ENCODE measurements at regions not wholly inside any gene's neighbourhood (a gene's known extent, or its start where the extent isn't known, plus 50 kb on each side); places are given as distances from the start of the nearest gene placed in this dataset.

DNA sequence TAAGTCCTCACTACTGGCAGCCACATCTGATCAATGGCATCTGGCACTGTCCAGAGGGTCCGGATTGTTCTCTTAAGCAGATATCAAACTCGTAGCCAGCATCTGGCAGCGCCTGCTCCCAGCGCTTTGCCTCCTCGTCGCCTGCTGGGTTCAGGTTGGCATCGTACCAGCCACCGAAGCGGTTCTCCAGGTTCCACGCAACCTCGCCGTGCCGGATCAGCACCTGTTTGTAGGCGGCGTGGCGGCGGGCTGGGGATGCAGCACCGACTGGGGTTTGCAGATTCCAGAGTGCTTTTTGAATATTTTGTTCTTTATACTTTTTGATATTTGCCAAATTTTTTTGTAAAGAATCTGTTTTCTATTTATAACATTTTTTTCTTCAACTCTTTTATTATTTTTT is 111.6 kb downstream of the NR2F2 start:
- TF ChIP-seq, protein P1, sequence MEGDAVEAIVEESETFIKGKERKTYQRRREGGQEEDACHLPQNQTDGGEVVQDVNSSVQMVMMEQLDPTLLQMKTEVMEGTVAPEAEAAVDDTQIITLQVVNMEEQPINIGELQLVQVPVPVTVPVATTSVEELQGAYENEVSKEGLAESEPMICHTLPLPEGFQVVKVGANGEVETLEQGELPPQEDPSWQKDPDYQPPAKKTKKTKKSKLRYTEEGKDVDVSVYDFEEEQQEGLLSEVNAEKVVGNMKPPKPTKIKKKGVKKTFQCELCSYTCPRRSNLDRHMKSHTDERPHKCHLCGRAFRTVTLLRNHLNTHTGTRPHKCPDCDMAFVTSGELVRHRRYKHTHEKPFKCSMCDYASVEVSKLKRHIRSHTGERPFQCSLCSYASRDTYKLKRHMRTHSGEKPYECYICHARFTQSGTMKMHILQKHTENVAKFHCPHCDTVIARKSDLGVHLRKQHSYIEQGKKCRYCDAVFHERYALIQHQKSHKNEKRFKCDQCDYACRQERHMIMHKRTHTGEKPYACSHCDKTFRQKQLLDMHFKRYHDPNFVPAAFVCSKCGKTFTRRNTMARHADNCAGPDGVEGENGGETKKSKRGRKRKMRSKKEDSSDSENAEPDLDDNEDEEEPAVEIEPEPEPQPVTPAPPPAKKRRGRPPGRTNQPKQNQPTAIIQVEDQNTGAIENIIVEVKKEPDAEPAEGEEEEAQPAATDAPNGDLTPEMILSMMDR (IDR thresholded peaks at IDR 0.05): no peak
- no peak for TF ChIP-seq POLR2AphosphoS5 (IDR thresholded peaks at IDR 0.05)
- no peak for TF ChIP-seq POLR2A (IDR thresholded peaks at IDR 0.05)
- no peaks in the 10 kb centered on the region for H3K4me1 ChIP-seq
- no peak for DNase-seq (ENCODE audit: low spot score in 2 of 2)
- peaks cover 0 to 6% of the 10 kb centered on the region in 2 donors for H3K27me3 ChIP-seq
- intact Hi-C loops (cut with DNase I; ENCODE audit: low total_unique reads): no loop called here
- no peak overlapping the region for H3K27ac ChIP-seq
- H3K4me3 ChIP-seq: no peak overlapping the region
- H3K9me3 ChIP-seq: no peaks in the 10 kb centered on the region
- no peaks in the 10 kb centered on the region for H3K36me3 ChIP-seq

GRCh38 chr15:96444865-96445264 is 114.4 kb downstream of the NR2F2 start:
- no peaks in the 10 kb centered on the region for H3K4me1 ChIP-seq
- no peaks in the 10 kb centered on the region for H3K9me3 ChIP-seq
- TF ChIP-seq POLR2AphosphoS5 (IDR thresholded peaks at IDR 0.05) (no peak), POLR2A (IDR thresholded peaks at IDR 0.05) (no peak)
- TF ChIP-seq, protein P1 (IDR thresholded peaks at IDR 0.05): no peak
- H3K27me3 ChIP-seq: peaks cover 0 to 9% of the 10 kb centered on the region in 2 donors
- H3K4me3 ChIP-seq: no peak overlapping the region
- intact Hi-C loops (cut with DNase I; ENCODE audit: low total_unique reads): no loop called here
- H3K27ac ChIP-seq: no peak overlapping the region
- no peak for DNase-seq (ENCODE audit: low spot score in 2 of 2)
- no peaks in the 10 kb centered on the region for H3K36me3 ChIP-seq

- intact Hi-C loops (cut with DNase I; ENCODE audit: low total_unique reads): no loop called here
- peaks cover 0 to 3% of the 10 kb centered on the region in 2 donors for H3K27me3 ChIP-seq
- DNase-seq (ENCODE audit: low spot score in 2 of 2): no peak
- TF ChIP-seq, protein P1 (IDR thresholded peaks at IDR 0.05): no peak
- TF ChIP-seq POLR2AphosphoS5 (IDR thresholded peaks at IDR 0.05): no peak
- TF ChIP-seq POLR2A (IDR thresholded peaks at IDR 0.05): no peak
- no peaks in the 10 kb centered on the region for H3K36me3 ChIP-seq
- H3K4me1 ChIP-seq: no peaks in the 10 kb centered on the region
- no peak overlapping the region for H3K4me3 ChIP-seq
- H3K9me3 ChIP-seq: no peaks in the 10 kb centered on the region
- no peak overlapping the region for H3K27ac ChIP-seq
Observed at GRCh38 chr15:96448923-96449322, 118.4 kb downstream of the NR2F2 start.

- intact Hi-C loops (cut with DNase I; ENCODE audit: low total_unique reads): no loop called here
- DNase-seq (ENCODE audit: low spot score in 2 of 2): no peak
- TF ChIP-seq POLR2AphosphoS5 (IDR thresholded peaks at IDR 0.05) (no peak), POLR2A (IDR thresholded peaks at IDR 0.05) (no peak)
- TF ChIP-seq, protein P1 (IDR thresholded peaks at IDR 0.05): no peak
- Histone ChIP-seq H3K4me3 (no peak overlapping the region), H3K9me3 (no peaks in the 10 kb centered on the region), H3K27ac (no peak overlapping the region), H3K36me3 (no peaks in the 10 kb centered on the region), H3K4me1 (no peaks in the 10 kb centered on the region), H3K27me3 (peaks cover 0 to 14% of the 10 kb centered on the region in 2 donors)
Observed at GRCh38 chr15:96457841-96458240, 127.3 kb downstream of the NR2F2 start.

- H3K36me3 ChIP-seq: no peaks in the 10 kb centered on the region
- TF ChIP-seq POLR2AphosphoS5 (IDR thresholded peaks at IDR 0.05) (no peak), POLR2A (IDR thresholded peaks at IDR 0.05) (no peak)
- TF ChIP-seq, protein P1 (IDR thresholded peaks at IDR 0.05): no peak
- intact Hi-C loops (cut with DNase I; ENCODE audit: low total_unique reads): no loop called here
- no peak overlapping the region for H3K4me3 ChIP-seq
- DNase-seq (ENCODE audit: low spot score in 2 of 2): no peak
- H3K9me3 ChIP-seq: no peaks in the 10 kb centered on the region
- H3K4me1 ChIP-seq: no peaks in the 10 kb centered on the region
- no peak overlapping the region for H3K27ac ChIP-seq
- H3K27me3 ChIP-seq: peaks cover 0 to 14% of the 10 kb centered on the region in 2 donors
Observed at GRCh38 chr15:96460106-96460505, 129.6 kb downstream of the NR2F2 start.

Data from breast epithelium (tissue), 4 donors.